AML-193 (cell line): ENCODE measurements at regions not wholly inside any gene's neighbourhood (a gene's known extent, or its start where the extent isn't known, plus 50 kb on each side); places are given as distances from the start of the nearest gene placed in this dataset.
A peak's percentile ranks its signal among the peaks of the same experiment; 100 is the strongest.

Experiments used
- DNase-seq, 2 experiments: peaks; one replicate each; lab custom pipeline; 2025; lab: John Stamatoyannopoulos, UW

DNA sequence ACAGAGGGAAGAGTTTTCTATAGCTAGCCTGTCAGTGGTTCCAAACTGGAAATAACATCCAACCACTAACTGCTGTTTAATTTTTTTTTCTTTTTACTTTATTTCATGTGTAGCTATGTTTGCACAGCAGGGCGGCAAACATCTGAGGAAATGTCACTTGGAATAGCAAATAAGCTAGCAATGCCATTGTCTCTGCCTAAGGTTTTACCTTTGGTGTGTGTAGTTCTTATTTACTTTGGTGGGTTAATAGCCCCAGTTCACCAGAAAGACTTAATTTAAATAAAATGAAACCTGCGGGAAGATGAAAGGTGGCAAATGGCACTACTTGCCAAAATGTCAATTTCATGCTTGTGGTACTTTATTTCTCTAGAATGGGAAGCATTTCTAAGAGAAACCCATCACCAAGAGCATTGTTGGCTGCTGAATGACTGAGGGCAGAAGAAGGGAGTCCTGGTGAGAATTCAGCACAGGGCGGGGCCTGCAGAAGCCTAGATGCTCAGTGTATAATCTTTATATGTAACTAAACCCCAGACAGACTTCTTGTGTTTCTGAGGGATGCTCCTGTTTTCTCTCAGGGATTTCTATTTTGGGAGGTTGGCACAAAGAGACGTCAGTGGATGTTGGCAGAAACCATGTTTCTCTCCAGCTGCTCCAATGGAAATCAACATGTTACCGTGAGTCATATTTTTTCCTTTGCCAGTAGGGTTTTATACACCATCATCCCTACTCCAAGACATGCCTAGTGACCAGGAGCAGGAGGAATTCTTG, 300.4 kb upstream of the NT5C1B start:
- DNase-seq: no peak

DNA sequence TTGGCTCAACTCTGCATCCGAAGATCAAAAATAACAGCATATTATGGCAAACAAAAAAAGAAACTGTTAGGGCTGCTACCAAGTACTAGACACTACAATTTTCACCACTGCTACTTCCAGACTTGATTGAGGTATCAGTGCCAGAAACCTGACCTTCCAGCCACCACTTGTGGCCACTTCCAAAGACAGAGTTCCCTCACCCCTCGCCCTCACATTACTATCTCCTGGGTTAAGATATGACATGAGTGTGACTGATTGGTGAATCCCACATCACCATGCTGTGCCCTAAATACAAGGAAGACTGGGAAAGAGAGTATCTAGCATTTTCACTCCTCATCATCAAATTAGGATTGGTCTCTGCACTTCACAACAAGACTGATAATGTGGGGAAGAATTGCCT, 296.1 kb upstream of the NT5C1B start:
- no peak for DNase-seq

DNA sequence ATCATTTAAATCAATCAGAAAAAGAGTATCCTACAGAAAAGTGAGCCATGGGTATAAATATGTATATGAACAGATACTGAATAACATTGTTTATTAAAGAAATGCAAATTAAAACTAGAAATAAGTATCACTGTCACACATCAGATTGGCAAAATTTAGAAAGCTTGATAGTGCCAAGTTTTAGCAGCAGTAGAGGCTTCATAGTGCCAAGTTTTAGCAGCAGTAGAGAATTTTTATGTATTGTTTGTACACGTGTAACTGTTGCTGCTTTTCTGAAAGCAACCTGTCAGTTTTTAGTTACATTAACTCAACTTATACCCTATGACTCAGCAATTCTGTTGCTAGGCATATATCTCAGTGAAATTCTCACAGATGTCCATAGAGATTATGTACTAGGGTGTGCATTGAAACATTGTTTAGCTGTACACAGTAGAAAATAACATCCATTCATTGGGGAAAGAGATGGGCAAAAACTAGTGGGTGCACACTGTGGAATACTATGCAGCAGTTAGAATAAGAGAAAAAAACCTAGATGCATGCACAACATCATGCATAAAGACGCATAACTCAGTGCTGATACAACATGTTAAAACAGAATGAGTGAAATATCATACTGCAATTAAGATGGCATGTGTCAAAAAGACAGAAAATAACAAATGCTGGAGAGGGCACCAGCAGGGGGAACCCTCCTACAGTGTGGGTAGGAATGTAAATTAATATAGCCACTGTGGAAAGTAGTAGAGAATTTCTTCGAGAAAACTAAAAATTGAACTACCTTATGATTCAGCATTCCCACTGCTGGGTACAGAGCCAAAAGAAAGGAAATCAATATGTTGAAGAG, 294.5 kb upstream of the NT5C1B start:
- peak; percentile 8 to 10 for DNase-seq

DNA sequence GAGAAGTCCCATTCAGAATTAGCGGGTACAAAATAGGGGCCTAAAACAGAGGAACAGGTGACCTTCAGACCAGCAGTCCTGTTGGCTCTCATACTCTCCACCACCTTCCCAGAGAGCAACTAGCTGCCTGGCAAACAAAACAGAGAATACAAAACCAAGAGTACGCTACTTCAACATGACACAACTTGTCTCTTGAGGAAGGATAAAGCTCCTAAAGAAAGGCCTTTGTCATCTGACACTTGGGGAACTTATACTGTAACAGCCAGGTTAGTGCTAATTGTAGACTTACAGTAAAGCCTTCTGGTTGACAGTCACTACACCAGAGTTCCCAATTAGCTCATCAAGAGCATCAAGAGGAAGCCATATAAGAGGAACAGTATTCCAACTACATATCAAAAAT, 282.1 kb upstream of the NT5C1B start:
- no peak for DNase-seq

GRCh38 chr2:18870307-18870706, 280.9 kb upstream of the NT5C1B start:
- DNase-seq: no peak

GRCh38 chr2:18861951-18862350, 272.6 kb upstream of the NT5C1B start:
- DNase-seq: no peak

DNA sequence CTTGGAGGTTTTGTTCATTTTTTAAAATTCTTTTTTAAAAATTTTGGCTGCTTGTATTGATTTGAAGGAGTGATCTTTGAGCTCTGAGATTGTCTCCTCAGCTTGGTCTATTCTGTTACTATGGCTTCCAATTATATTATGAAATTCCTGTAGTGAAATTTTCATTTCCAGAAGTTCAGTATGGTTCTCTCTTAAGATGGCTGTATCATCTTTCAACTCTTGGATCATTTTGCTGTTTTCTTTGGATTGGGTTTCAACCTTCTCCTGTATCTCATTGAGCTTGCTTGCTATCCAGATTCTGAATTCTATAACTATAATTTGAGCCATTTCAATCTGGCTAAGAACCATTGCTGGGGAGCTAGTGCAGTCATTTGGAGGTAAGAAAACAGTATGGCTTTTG, 270.8 kb upstream of the NT5C1B start:
- DNase-seq: no peak

DNA sequence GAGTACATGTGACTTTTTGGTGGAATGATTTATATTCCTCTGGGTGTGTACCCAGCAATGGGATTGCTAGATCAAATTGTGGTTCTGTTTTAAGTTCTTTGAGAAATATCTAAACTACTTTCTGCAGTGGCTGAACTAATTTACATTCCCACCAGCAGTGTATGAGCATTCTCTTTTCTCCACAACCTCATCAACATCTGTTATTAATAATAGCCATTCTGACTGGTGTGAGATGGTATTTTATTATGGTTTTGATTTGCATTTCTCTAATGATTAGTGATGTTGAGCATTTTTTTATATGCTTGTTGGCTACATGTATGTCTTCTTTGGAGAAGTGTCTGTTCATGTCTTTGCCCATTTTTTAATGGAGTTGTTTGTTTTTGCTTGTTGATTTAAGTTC, 267.4 kb upstream of the NT5C1B start:
- no peak for DNase-seq

DNA sequence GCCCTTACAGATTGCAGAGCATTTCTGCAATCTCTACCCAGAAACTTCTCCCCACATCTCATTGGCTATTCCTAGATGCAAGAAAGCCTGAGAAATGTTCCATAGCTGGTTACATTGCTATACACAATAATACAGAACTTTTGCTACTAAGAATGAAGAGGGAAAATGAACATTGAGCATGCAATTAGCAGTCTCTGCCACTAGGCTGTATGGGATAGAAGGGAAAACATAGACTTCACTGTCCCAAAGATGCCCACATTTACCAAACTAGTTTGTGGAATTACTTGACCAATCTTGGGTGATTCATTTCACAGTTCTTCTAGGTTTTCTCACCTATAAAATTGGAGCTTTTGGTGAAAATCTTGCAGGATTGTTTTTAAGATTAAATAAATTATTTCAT, 265.7 kb upstream of the NT5C1B start:
- DNase-seq: no peak

DNA sequence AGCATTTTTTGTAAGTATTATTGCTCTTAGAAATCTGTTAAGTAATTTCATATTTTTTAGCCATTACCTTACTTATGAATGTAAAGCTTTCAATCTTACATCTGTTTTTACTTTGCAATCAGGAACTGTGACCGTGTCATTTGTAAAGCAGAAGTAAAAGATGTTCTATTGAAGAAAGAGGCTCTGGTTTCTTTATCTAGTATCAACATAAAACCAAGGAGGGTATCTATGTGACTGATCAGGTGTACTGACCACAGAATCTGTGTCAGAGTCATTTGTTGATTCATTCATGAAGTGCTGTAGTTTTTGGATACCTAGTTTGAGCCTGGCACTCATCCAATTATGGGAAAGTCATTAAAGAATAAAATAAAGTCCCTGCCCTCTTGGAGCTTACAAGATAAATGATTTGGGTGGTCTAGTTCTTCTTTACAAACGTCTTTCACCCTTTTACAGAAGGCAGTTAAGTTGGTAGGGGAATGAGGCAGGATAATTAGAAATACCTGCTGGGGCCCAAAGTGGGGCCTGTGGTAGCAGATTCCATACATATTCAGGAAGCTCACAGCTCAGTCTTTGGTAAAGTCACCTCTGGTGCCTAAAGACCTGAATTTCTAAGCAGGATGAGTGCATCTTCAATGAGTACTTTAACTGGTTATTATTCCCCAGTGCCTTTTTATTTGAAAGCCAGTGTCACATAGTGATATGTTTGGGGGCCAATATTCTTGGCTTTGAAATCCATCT, 260.6 kb upstream of the NT5C1B start:
- DNase-seq: no peak

DNA sequence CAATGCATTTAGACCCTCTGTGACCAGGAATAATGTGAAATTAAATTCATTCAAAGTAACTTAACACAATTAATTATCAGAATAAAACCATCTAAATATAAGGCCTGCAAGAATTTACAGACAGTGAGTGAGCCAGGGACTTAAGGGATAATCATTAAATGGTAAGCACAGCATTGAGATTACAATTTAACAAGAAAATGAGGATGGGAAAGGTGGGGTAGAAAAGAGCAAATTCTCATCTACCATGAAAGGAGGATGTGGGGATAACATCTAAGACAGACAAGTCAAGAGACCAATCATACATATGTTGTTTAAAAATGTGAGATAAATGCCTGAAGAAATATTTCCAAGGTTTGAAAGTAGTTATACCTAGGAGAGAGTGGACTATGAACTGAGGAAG, 259.3 kb upstream of the NT5C1B start:
- no peak for DNase-seq

DNA sequence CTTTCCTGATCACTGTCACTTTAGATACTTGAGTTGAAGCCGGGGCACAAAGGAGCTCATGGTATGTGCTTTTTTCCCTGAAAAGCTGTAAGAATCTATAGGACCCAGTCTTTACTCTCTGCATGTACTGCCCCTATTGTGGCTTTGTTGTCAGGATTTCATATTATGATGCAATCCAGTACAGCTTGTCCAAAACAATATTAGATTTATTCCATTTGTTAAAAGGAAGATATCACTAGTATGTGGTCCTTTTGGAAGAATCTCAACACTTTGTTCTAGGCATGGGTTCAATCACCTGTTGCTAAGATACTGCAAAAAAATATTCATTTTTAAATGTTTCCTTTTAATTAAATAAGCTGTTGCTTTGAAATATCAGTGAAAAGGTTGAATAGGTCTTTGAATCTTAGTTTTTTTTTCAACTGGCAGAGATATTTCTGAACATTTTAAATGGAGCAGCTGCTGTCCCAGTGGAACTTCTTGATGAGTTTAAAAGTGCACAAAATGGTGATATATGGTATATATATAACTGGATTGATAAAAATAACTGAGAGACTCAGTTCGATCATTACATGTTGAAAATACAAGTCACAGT, 256.6 kb upstream of the NT5C1B start:
- no peak for DNase-seq

DNA sequence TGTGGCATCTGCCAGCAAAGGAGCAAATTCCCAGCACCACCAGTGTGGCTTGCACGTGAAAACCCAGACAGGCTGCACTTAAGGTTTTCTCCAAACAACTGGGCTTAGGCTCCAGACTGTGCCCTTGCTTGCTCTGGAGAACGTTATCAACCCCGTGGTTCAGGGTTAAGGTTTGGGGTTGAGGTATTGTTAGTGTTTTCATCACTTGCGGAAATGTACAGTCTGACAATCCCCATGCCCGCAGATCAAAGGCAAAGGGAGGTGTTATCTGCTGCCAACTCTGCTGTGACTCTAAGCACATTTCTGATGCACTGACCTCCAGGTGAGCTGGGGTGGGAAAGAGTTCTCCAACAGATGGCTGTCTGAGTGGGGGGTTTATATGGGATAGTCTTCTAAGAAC, 253.5 kb upstream of the NT5C1B start:
- DNase-seq: no peak

DNA sequence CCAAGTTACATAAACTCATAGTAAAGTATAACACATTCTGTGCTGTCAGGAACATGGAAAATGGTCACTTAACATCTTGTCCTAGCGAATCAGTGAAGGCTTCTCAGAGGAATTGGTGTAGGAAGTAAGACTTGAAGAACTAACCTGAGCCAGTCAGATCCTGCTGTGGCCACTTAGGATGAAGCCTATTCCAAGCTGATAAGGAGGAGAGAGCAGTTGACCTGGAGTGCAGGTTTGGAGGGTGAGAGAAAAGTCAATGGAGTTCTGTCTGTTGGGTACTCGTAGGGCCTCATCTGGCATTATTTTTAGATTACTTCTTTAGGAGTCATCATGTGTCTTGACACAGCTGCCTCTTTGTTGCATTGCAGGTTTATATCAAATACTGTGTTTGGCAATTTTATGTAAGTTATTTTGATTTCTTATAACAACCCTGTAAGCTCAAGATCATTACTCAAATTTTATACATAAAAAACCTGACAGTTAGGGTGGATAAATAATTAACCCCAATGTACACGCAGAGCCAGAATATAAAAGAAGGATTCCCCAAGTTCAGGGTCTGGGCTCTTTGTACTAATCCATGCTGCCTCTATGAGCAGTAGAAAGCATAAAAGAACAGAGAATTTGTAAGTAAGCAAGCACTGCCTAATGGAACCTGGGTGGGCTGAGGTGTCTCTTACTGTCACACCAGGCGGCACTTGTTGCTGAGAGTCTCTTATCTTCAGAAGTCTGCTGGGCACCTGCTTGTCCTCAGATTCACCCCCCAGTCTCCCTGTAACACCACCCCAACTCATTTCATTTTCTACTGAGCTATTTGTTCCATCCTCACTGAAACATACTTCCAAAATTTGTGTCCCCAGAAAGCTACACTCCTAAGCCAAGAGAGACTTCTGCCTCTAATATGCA, 252.1 kb upstream of the NT5C1B start:
- DNase-seq: no peak

DNA sequence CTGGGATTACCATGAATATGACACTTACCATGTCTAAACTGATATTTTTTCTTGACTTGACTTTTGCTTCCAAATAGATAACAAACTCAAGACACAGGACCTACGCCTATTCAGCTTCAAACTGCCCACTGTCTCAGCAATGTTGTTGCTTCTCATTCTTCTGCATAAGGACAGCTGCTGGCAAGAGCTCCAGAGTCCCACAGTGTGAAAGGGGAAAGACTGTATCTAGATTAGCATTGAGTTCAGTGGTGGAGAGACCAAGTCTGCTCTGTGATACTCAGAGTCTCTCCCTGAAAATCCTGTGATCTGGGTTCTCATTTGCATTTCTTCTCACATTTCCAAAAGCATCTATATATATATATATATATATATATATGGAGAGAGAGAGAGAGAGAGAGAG, 247.9 kb upstream of the NT5C1B start:
- no peak for DNase-seq

DNA sequence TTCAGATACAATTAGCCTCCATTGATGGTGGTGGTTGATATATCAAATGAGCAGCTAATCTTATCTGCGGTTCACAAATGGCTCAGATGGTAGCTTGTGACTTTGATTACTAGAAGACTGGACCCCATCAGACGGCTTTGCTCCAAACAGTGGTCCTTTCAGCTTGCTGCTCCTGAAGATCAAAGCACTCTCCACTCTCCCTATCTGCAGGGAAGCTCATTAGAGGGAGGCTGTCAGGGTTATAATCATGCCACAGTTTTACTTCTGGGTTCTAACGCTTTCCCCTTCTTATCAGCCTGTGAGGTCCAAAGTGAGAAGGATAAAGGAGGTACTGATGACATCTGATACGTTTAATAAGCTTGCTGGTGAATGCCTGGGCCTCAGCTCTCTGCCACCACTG, 247.1 kb upstream of the NT5C1B start:
- no peak for DNase-seq

DNA sequence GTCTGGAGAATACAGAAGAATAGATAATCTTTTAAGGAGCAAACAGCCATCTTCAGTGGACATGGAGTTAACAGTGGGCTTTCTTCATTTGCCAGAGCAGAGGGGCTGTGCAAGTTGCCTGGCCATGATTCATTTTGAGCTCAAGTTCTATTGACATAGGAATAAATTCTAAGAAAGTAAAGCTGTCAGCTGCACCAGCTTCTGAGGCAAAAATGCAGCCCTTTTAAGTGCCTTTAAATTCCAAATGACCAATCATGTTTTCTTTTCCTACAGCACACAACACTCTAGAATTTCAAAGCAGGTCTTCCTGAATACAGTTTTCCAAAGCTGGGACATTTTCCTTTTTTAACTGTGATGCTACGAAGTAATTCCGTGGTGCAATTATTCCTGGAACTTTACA, 246.4 kb upstream of the NT5C1B start:
- no peak for DNase-seq

DNA sequence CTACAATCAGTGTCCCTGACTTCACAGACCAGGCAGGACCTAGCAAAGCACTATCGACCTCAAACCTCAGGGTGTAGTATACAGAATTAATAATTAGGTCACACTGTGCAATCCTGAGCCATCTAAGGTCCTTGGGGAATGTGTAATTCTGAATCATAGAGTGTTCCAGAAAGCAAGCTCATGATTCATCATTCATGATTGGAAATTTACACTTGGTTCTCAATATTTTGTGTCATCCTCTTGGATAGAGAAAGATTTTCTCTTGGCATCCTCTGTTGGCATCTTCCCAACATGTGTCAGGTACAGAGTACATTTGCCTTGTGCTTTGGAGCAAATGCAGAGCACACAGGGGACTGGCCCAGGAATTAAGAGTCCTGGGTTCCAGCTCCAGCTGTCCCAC, 245.0 kb upstream of the NT5C1B start:
- DNase-seq: no peak

DNA sequence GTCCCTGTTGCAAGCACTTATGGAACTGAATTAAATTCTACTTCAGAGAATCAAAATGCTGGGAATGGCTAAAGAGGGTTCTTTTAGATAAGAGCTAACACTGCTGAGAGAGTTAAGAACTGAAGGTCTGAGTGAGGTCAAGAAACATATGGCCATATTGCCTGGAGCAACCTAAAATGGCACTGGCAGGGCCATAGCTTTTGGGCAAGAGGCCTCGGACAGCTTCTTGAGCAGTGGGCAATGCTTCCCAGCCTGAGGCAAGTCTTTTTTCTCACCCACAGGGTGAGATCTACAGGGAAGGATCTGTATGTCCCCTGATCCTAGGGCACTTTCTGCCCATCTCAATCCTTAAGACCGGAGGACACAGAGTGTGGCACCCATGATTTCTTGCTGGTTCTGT, 244.6 kb upstream of the NT5C1B start:
- DNase-seq: no peak

- DNase-seq: no peak
Measured at GRCh38 chr2:18831916-18832510, 242.6 kb upstream of the NT5C1B start.

DNA sequence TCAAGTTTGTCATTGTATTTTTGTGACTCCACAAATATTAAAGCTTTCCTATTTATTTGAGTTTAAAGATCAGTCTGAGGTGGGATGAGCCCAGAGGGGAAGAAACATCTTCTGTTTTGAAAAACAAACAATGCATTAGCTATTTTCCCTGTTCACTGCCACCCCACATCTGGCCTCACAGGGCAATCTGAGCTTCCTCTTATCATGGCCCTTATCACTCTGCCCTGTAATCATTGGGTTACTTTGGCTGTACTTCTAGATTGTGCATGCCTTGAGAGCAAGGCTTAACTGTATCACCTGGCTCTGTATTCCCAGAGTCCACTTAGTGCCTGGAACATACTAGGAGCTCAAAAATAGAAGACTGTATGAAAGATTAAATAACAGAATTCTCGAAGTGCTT, 241.6 kb upstream of the NT5C1B start:
- DNase-seq: no peak
